GM21526 (cell line): ENCODE measurements at regions not wholly inside any gene's neighbourhood (a gene's known extent, or its start where the extent isn't known, plus 50 kb on each side); places are given as distances from the start of the nearest gene placed in this dataset.
"Not testable (repeated sequence)": the region's sequence is repeated elsewhere in the genome, so short reads cannot be mapped to it uniquely, and the experiment has no call there.

Experiments used
- ATAC-seq: cut with Tn5 transposase; IDR thresholded peaks from one replicate; pipeline ENCODE4 v1.9.1; 2021; ENCODE audit warnings: moderate library complexity; ENCODE audit not compliant: unreplicated experiment, low FRiP score

DNA sequence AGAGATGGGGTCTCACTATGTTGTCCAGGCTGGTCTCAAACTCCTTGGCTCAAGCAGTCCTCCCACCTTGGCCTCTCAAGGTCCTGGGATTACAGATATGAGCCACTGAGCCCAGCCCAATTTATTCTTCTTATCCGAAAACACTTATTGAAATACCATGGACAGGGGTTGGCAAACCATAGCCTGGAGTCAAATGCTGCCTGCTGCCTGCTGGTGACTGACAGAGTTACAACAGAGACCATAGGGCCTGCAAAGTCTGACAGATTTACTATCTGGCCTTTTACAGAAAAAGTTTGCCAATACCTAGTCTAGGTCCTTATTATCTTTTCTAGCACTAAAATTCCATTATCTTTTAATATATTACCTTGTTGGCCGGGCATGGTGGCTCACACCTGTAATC, 87.1 kb upstream of the ZNF281 start:
- no peak for ATAC-seq

GRCh38 chr1:200495901-200496300, 86.1 kb upstream of the ZNF281 start:
- no peak for ATAC-seq

DNA sequence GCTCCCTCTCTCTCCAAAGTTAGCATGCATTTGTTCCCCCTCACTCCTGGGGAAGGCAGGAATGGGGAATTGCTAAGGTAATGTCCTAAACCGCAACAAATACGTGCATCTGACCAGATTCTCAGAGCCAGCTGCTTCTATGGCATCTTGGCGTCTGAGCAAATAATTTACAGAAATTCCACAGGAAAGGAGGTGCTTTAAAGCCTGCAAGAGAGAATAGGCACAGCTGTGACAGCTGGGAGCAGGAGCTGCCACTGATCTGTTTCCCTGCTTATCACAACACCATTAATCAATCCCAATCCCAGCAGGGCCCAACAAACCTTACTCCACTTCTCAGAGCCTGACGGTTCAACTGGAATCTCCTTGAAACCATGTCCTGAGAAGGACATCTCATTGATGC, 83.5 kb upstream of the ZNF281 start:
- ATAC-seq: no peak

GRCh38 chr1:200491103-200491502, 81.3 kb upstream of the ZNF281 start:
- ATAC-seq: no peak

GRCh38 chr1:200490183-200490582, 80.3 kb upstream of the ZNF281 start:
- no peak for ATAC-seq

DNA sequence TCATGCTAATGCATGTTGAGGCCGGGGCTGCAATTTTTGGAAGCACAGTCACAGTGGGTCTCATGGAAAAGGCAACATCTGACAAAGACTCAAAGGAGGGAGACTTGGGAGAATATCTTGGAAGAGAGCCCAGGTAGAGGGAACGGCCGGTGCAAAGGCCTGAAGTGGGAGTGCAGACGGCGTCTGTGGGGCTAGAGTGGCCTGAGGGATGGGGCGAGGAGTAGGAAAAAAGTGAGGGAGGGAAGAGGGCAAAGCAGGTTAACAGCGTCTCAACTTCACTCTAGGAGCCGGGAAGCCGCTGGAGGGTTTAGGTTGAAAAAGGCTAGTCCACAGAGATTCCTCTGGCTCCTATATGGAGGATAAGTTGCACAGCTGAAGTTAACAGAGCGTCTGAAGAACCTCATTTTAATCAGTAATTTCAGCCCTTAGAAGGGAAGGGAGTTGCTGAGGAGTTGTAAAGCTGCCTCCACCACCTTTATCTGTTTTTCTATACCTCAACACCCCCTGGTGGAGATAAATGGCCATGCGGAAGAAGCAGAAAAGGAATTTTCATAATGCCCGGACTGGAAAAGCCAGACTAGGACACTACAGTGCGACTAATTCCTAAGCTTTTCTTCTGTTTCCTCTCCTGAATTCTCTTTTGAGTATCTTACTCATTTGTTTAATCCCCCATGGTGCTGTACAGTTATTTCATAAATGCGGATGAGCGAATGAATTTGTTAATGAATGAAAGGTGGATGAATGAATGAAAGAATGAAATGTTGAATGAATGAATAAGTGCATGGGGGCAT, 78.7 kb upstream of the ZNF281 start:
- ATAC-seq: peak; percentile 64

DNA sequence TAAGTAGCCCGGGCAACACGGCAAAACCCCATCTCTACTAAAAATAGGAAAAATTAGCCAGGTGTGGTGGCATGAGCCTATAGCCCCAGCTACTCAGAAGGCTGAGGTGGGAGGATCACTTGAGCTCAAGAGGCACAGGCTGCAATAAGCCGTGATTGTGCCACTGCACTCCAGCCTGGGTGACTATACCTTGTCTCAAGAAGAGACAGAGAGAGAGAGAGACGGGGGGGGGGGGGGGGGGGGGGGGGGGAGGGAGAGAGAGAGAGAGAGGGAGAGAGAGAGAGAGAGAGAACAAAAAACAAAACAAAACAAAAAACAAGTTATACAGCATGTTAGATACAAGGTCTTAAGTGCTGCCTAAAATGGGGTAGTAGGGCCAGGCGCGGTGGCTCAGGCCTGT, 77.8 kb upstream of the ZNF281 start:
- ATAC-seq: no peak

GRCh38 chr1:200486634-200487033, 76.8 kb upstream of the ZNF281 start:
- ATAC-seq: no peak

DNA sequence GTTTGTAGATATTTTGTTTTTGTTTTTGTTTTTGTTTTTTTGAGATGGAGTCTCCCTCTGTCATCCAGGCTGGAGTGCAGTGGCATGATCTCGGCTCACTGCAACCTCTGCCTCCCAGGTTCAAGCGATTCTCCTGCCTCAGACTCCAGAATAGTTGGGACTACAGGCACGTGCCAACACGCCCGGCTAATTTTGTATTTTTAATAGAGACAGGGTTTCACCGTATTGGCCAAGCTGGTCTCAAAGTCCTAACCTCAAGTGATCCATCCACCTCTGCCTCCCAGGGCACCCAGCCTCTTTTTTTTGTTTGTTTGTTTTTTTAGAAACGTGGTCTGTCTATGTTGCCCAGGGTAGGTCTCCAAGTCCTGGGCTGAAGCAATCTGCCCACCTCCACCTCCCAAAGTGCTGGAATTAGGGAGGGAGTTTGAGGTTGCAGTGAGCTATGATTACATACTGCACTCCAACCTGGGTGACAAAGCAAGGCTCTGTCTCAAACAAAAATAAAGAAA, 74.7 kb upstream of the ZNF281 start:
- not testable (repeated sequence) for ATAC-seq

DNA sequence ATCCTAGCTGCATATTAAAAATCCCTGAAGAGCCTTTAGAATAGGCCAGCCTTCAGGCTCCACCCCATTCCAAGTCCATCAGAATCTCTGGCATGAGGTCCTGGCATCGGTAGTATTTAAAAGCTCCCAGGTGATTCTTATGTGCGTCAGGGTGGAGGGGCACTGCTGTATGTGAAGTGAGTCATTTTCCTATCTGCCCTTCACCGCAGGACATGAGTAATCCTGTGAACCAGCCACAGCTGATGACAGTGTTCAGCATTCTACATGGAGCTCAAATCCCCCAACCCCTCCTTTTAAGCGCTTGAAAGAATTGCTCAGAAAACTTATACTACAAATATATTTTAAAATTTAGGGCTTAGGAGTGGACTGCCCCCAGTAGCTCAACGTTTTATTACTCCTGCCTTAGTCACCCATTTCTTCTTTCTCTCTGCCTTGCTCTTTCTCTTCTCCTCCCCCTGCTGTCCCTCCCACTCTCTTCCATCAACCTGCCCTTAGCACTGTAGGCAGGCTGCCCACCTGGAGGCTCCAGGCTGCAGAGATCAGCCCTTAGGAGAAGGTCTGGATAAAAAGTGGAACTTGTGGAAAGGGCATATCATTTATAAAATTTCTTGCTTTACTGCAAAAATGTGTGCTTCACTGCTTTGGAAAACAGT, 73.8 kb upstream of the ZNF281 start:
- peak; percentile 94 for ATAC-seq

GRCh38 chr1:200480964-200481363, 71.1 kb upstream of the ZNF281 start:
- ATAC-seq: no peak

- ATAC-seq: no peak
Measured at GRCh38 chr1:200479816-200480215, 70.0 kb upstream of the ZNF281 start.

DNA sequence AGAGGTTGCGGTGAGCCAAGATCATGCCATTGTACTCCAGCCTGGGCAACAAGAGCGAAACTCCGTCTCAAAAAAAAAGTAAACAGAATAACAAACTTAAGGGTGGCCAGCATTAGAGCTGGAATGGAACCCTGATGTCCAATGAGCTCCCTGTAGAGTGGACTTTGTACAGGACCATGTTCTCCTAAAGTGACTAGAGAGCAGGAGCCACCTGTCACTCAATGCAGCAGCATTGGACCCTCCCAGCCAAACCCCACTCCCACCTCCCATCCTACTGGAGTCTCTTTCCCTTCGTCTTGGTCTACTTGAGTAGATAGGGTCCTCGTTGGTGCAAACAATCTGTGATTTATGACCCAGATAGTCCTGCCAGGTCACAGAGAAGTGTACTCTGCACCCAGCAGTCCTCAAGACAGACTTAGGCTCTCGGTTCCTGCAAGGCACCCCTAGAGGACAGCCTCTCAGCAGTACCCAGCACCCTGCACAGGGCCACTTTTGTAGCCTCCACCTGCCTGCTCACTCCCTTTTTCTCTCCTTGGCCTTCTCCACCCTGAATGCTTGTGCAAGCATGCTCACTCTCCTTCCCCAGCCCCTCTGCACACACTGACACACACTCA, 69.2 kb upstream of the ZNF281 start:
- ATAC-seq: no peak

- ATAC-seq: no peak
Measured at GRCh38 chr1:200478239-200478623, 68.4 kb upstream of the ZNF281 start.

- no peak for ATAC-seq
Measured at GRCh38 chr1:200474633-200475032, 64.8 kb upstream of the ZNF281 start.

GRCh38 chr1:200473698-200474371, 64.0 kb upstream of the ZNF281 start:
- ATAC-seq: peak; percentile 81

DNA sequence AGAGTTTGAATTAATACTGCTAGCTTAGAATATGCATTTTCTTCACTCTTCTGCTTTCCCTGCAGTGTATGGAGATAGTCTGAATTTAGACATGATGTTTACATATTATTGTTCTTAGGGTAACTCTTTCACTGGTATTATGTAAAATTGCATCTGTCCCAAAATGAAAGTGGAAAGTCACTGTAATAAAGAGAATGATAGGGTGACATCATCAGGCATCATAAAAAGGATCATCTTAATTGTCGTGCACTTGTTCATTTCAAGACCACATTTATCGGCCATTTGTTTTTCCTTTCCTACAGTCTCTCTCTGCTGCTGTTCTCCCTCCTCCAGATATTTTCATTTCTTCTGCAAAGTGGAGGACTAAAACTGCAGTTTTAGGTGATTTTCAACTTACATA, 61.9 kb upstream of the ZNF281 start:
- ATAC-seq: no peak

DNA sequence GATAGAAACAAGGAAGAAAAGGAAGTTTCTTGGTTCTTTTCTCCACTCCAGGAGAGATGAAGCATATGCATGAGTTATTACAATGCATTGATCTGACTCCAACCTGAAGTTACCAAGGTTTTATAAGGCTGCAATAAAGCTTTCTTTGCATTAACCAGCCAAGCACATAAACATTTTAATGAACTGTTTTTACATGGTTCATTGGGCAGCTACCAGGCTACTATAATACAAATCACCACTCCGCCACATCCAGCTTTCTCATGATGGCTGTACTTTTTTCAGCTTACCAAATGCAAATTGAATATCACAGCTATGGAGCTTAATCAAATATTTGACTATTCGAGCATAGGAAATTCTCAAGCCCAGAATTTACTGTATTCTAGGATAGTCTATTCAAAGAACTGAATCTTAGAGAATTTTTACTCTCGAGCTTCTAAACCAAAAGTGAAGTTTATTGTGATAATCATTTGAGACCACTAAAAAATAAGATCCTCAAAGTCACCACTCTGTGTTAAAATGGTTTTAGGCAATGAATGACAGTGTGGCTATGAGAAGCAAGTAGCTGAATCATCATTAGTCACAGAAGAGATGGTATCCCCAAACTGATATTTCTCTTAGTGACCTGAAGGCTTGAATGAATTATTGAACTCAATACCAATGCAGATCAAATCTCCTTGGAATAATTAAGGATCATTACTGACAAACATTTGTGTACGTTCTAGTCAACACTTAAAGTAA, 58.6 kb upstream of the ZNF281 start:
- ATAC-seq: no peak

DNA sequence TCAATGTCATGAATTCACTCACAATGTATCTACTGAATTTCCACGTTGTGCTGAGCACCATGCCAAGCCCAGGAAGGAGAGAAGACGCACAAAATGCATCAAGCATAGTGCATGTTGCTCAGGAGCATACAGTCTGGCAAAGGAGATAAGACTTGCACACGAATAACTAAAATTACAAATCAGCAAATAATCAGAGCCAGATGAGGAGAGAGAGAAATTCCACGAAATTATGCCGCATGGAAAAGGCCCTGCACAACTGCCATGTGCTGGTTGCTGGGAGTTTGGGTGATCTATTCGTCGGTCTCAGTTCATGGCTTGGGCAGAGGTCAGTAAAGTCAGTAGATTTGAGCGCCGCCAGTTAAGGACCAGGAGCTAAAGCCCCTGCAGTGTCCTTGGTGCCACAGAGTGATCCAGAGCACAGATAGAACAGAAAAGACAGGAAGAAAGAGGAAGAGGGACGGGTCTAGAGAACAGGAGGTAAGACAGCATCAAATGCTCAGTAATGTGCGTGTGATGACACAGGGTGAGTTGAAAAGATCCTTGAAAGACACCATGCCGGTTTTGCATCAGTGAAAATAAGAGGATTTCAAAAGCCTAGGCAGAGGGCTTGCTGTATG, 55.1 kb upstream of the ZNF281 start:
- ATAC-seq: no peak
